ENCODE measurements at regions not wholly inside any gene's neighbourhood (a gene's known extent, or its start where the extent isn't known, plus 50 kb on each side); places are given as distances from the start of the nearest gene placed in this dataset.

DNA sequence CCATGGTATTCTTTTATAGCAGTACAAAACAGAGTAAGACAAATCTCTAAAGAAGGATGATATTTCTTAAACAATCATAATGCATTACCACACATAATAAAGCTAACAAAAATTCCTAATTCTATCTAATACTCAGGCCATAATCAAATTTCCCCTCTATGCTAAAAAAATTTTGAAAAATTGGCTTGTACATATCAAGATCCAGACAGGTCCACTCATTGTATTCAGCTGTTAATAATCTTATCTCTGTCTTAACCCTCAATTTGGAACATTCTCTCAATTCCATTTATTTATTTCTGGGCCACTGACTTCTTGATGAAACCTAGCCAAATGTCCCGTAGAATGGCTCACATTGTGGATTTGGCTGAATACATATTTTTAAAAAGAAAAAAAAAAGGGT lies 59.1 kb upstream of the PAX3 start:
- 61 to 70% methylated on average over 1 of the region's 1 CpG for WGBS, 2 donors
- intact Hi-C loops (cut with DNase I): no loop called here

DNA sequence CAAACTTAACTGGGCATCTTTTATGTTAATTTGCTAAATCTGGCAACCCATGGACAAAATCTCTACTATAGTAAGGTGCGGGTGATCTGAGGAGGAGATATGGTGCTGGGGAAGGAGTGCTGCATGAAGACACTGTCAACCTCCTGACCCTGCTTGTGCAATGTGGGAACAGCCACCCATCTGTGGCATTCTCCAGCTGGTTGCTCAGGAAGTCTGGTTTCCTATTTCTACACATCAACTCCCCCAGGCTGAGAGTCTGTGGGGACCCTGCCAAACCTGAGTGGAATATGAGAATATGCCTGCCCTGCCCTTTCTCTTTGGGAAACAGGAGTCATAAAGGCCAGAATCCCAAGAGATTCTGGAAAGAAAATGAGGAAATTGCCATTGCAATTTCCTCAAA lies 60.1 kb upstream of the PAX3 start:
- peak in 5 of 8 donors; percentile 27 to 86 (median 62) for ATAC-seq

More for the DNA sequence above, 59.1 kb upstream of the PAX3 start:
- Histone ChIP-seq H3K27me3 (no peaks in the 10 kb centered on the region), H3K36me3 (no peaks in the 10 kb centered on the region), H3K4me1 (peaks cover 0 to 19% (median 0%) of the 10 kb centered on the region in 9 donors), H3K9me3 (peaks cover 0 to 3% (median 0%) of the 10 kb centered on the region in 11 donors), H3K27ac (no peak overlapping the region), H3K4me3 (no peak overlapping the region)
- TF ChIP-seq, protein P1, sequence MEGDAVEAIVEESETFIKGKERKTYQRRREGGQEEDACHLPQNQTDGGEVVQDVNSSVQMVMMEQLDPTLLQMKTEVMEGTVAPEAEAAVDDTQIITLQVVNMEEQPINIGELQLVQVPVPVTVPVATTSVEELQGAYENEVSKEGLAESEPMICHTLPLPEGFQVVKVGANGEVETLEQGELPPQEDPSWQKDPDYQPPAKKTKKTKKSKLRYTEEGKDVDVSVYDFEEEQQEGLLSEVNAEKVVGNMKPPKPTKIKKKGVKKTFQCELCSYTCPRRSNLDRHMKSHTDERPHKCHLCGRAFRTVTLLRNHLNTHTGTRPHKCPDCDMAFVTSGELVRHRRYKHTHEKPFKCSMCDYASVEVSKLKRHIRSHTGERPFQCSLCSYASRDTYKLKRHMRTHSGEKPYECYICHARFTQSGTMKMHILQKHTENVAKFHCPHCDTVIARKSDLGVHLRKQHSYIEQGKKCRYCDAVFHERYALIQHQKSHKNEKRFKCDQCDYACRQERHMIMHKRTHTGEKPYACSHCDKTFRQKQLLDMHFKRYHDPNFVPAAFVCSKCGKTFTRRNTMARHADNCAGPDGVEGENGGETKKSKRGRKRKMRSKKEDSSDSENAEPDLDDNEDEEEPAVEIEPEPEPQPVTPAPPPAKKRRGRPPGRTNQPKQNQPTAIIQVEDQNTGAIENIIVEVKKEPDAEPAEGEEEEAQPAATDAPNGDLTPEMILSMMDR (IDR thresholded peaks at IDR 0.05): no peak
- DNase-seq (no peak), ATAC-seq (no peak)

GRCh38 chr2:222360146-222360545 lies 61.3 kb upstream of the PAX3 start:
- Histone ChIP-seq H3K4me3 (no peak overlapping the region), H3K27ac (no peak overlapping the region), H3K36me3 (no peaks in the 10 kb centered on the region), H3K4me1 (peaks cover 0 to 32% (median 0%) of the 10 kb centered on the region in 9 donors), H3K27me3 (no peaks in the 10 kb centered on the region), H3K9me3 (no peaks in the 10 kb centered on the region)
- intact Hi-C loops (cut with DNase I): no loop called here
- ATAC-seq (no peak), DNase-seq (no peak)
- WGBS, 2 donors: 79 to 81% methylated on average over 4 of the region's 4 CpGs
- TF ChIP-seq, protein P1 (IDR thresholded peaks at IDR 0.05): no peak

More for the DNA sequence above, 60.1 kb upstream of the PAX3 start:
- Histone ChIP-seq H3K36me3 (no peaks in the 10 kb centered on the region), H3K9me3 (peaks cover 0 to 3% (median 0%) of the 10 kb centered on the region in 11 donors), H3K4me1 (peaks cover 0 to 21% (median 0%) of the 10 kb centered on the region in 9 donors), H3K27me3 (no peaks in the 10 kb centered on the region), H3K4me3 (no peak overlapping the region), H3K27ac (peak overlapping the region in 1 of 10 donors; percentile 2)
- DNase-seq: peak in 1 of 2 donors; percentile 9
- WGBS, 2 donors: 71 to 78% methylated on average over 1 of the region's 1 CpG
- TF ChIP-seq, protein P1 (IDR thresholded peaks at IDR 0.05): no peak
- intact Hi-C loops (cut with DNase I): no loop called here

- ATAC-seq (no peak), DNase-seq (no peak)
- 83 to 86% methylated on average over 1 of the region's 1 CpG for WGBS, 2 donors
Measured at GRCh38 chr2:222360997-222361396, 62.2 kb upstream of the PAX3 start.

More at GRCh38 chr2:222360997-222361396, 62.2 kb upstream of the PAX3 start:
- intact Hi-C loops (cut with DNase I): no loop called here
- no peak overlapping the region for H3K27ac ChIP-seq
- H3K9me3 ChIP-seq: no peaks in the 10 kb centered on the region
- no peaks in the 10 kb centered on the region for H3K27me3 ChIP-seq
- no peaks in the 10 kb centered on the region for H3K36me3 ChIP-seq
- no peak overlapping the region for H3K4me3 ChIP-seq
- H3K4me1 ChIP-seq: peaks cover 0 to 32% (median 0%) of the 10 kb centered on the region in 9 donors
- TF ChIP-seq, protein P1 (IDR thresholded peaks at IDR 0.05): no peak
